OCI-LY3 (cell line): ENCODE measurements at regions not wholly inside any gene's neighbourhood (a gene's known extent, or its start where the extent isn't known, plus 50 kb on each side); places are given as distances from the start of the nearest gene placed in this dataset.

Source experiments
- CTCF ChIP-seq: fragments of 200-600, 300-600 bp; sonication (generic); IDR thresholded peaks from 2 replicates; pipeline ENCODE4 v1.5.1; 2014; ENCODE audit warnings: antibody characterized with exemption, low read length, low read depth
- EZH2phosphoT487 ChIP-seq: fragments of 200-600 bp; shearing (Covaris generic); IDR thresholded peaks from 2 replicates; pipeline ENCODE4 v1.6.1; 2018; ENCODE audit warnings: antibody characterized with exemption, mixed run types, low read depth

GRCh38 chr9:82538634-82539033 lies 524.3 kb downstream of the RASEF start:
- no peak for TF ChIP-seq CTCF
- no peak for TF ChIP-seq EZH2phosphoT487
